Right atrium auricular region (tissue), 2 donors: ENCODE measurements at regions not wholly inside any gene's neighbourhood (a gene's known extent, or its start where the extent isn't known, plus 50 kb on each side); places are given as distances from the start of the nearest gene placed in this dataset.

Source experiments
- DNase-seq: peaks from one replicate; pipeline ENCODE4 v3.0.0-alpha.2; 2019; ENCODE audit warnings: low spot score
- H3K27ac ChIP-seq, 2 donors: fragments of 200-600 bp; sonication (generic); 1 replicate in 1 of 2; 2 replicates in 1 of 2; pipeline ENCODE4 v1.5.1; 2016 to 2019
- H3K27me3 ChIP-seq, 2 donors: fragments of 200-600 bp; sonication (generic); one replicate each; pipeline versions ENCODE4 v1.5.1 to v1.6.0; 2017 to 2019
- H3K36me3 ChIP-seq: fragments of 200-600 bp; sonication (generic); one replicate; pipeline ENCODE4 v1.5.1; 2016
- H3K4me1 ChIP-seq, 2 donors: fragments of 200-600 bp; sonication (generic); one replicate each; pipeline versions ENCODE4 v1.5.1 to v1.6.0; 2017 to 2019
- H3K4me3 ChIP-seq, 2 donors: fragments of 200-600 bp; sonication (generic); 1 replicate in 1 of 2; 2 replicates in 1 of 2; pipeline ENCODE4 v1.5.1; 2017 to 2019; ENCODE audit warnings: mild to moderate bottlenecking in 1 of 2, moderate library complexity in 1 of 2
- H3K9me3 ChIP-seq, 2 donors: fragments of 200-600 bp; sonication (generic); one replicate each; pipeline ENCODE4 v1.5.1; 2019
- CTCF ChIP-seq, 2 donors: fragments of 200-600 bp; sonication (generic); IDR thresholded peaks; one replicate each; pipeline ENCODE4 v1.5.1; 2019; ENCODE audit warnings: antibody characterized with exemption in 2 of 2

- Histone ChIP-seq H3K9me3 (no peaks in the 10 kb centered on the region), H3K4me3 (no peak overlapping the region), H3K36me3 (no peaks in the 10 kb centered on the region), H3K27me3 (no peaks in the 10 kb centered on the region), H3K27ac (no peak overlapping the region), H3K4me1 (no peaks in the 10 kb centered on the region)
- TF ChIP-seq CTCF (IDR thresholded peaks at IDR 0.05) = no peak
- DNase-seq = no peak
These were observed 184.2 kb downstream of the FAT4 start for GRCh38 chr4:125498981-125499380.

- Histone ChIP-seq H3K36me3 (no peaks in the 10 kb centered on the region), H3K27ac (no peak overlapping the region), H3K4me3 (no peak overlapping the region), H3K4me1 (no peaks in the 10 kb centered on the region), H3K9me3 (no peaks in the 10 kb centered on the region), H3K27me3 (no peaks in the 10 kb centered on the region)
- DNase-seq = no peak
- TF ChIP-seq CTCF (IDR thresholded peaks at IDR 0.05) = no peak
These were observed 186.3 kb downstream of the FAT4 start for GRCh38 chr4:125501090-125501489.

GRCh38 chr4:125501568-125501967 is 186.8 kb downstream of the FAT4 start:
- no peak for DNase-seq
- H3K4me1 ChIP-seq = no peaks in the 10 kb centered on the region
- no peak for TF ChIP-seq CTCF (IDR thresholded peaks at IDR 0.05)
- H3K27ac ChIP-seq = no peak overlapping the region
- no peaks in the 10 kb centered on the region for H3K9me3 ChIP-seq
- H3K4me3 ChIP-seq = no peak overlapping the region
- no peaks in the 10 kb centered on the region for H3K36me3 ChIP-seq
- no peaks in the 10 kb centered on the region for H3K27me3 ChIP-seq

- H3K9me3 ChIP-seq = no peaks in the 10 kb centered on the region
- no peak overlapping the region for H3K27ac ChIP-seq
- no peaks in the 10 kb centered on the region for H3K4me1 ChIP-seq
- no peak for TF ChIP-seq CTCF (IDR thresholded peaks at IDR 0.05)
- H3K27me3 ChIP-seq = no peaks in the 10 kb centered on the region
- DNase-seq = no peak
- no peaks in the 10 kb centered on the region for H3K36me3 ChIP-seq
- no peak overlapping the region for H3K4me3 ChIP-seq
These were observed 190.9 kb downstream of the FAT4 start for GRCh38 chr4:125505621-125506020.

GRCh38 chr4:125507141-125507540 is 192.4 kb downstream of the FAT4 start:
- DNase-seq = no peak
- Histone ChIP-seq H3K27me3 (no peaks in the 10 kb centered on the region), H3K4me3 (no peak overlapping the region), H3K27ac (no peak overlapping the region), H3K9me3 (no peaks in the 10 kb centered on the region), H3K4me1 (no peaks in the 10 kb centered on the region), H3K36me3 (no peaks in the 10 kb centered on the region)
- no peak for TF ChIP-seq CTCF (IDR thresholded peaks at IDR 0.05)

GRCh38 chr4:125511715-125512114 is 197.0 kb downstream of the FAT4 start:
- TF ChIP-seq CTCF (IDR thresholded peaks at IDR 0.05) = no peak
- no peak for DNase-seq
- Histone ChIP-seq H3K9me3 (peaks cover 0 to 8% of the 10 kb centered on the region in 2 donors), H3K27me3 (no peaks in the 10 kb centered on the region), H3K4me1 (no peaks in the 10 kb centered on the region), H3K36me3 (no peaks in the 10 kb centered on the region), H3K27ac (no peak overlapping the region), H3K4me3 (no peak overlapping the region)
